GM11168 (cell line): ENCODE measurements at regions not wholly inside any gene's neighbourhood (a gene's known extent, or its start where the extent isn't known, plus 50 kb on each side); places are given as distances from the start of the nearest gene placed in this dataset.

Experiments used
- in situ Hi-C: fragments of 300-500 bp; cut with MboI; formaldehyde crosslinking; loops from one replicate; pipeline ENCODE4 v1.12.0; 2022; ENCODE audit warnings: low sequenced_read_pairs; ENCODE audit not compliant: unreplicated experiment

- in situ Hi-C loops = loop anchor here (25.0 kb wide), 1 partner anchor 664 kb away; no protein-coding TSS in a partner anchor
These were observed 65.2 kb downstream of the CCDC195 start for GRCh38 chr2:224650815-224651439.

DNA sequence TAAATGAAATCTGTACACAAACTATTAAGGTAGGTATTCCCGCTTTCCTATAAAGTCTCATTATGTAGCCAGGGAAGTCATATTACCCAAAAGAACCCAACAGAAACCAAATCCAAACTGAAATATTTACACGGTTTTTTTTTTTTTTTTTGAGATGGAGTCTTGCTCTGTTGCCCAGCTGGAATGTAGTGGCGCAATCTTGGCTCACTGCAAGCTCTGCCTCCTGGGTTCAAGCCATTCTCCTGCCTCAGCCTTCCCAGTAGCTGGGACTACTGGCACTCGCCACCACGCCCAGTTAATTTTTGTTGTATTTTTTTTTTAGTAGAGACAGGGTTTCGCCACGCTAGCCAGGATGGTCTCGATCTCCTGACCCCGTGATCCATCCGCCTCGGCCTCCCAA, 62.5 kb upstream of the CUL3 start:
- in situ Hi-C loops = loop anchor here (5.0 kb wide), 1 partner anchor 290 kb away; no protein-coding TSS in a partner anchor

DNA sequence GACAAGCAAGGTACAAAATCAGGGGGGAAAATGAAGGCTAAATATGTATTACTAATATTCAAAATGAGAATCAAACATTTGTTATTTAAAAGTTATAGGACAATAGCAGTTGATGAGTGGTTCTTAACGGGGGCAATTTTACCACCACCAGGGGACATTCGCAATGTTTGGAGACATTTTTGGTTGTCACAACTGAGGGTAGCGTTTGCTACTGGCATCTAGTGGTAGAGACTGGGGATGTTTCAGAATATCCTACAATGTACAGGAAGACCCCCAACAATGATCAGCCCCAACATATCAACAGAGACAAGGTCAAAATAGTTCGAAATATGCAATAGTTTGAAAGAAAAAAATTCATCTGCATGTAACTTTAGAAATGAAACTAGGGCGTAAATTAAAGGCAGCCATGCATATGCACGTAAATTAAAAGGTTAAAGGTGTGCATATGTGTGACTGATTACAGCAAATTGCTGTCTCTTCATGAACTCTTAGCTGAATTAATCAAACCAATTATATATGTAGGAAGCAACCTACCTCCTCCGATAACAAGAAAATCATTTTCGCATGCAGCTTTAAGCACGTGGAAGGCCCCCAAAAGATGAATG, 61.2 kb upstream of the CUL3 start:
- in situ Hi-C loops = loop anchor here (5.0 kb wide), 1 partner anchor 289 kb away; no protein-coding TSS in a partner anchor

- in situ Hi-C loops = loop anchor here (5.0 kb wide), 1 partner anchor 288 kb away; no protein-coding TSS in a partner anchor
These were observed 60.6 kb upstream of the CUL3 start for GRCh38 chr2:224645722-224646121.

DNA sequence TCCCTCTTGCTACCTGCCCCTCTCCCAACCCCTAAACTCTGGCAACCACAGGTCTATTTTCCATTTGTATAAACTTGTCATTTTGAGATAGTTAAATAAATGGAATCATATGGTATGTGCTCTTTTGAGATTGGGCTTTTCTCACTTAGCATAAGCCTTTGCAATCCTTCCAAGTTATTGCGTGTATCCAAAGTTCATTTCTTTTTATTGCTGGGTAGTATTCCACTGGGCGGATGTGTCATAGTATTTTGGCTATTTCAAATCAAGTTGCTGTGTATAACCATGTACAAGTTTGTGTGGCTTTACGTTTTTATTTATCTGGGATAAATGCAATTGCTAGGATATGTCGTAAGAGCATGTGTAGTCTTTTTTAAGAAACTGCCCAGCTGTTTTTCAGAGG, 55.5 kb upstream of the CUL3 start:
- in situ Hi-C loops = no loop called here

- in situ Hi-C loops = no loop called here
These were observed 53.2 kb upstream of the CUL3 start for GRCh38 chr2:224638301-224638823.
